Progenitor cell of endocrine pancreas (in vitro differentiated cells): ENCODE measurements at regions not wholly inside any gene's neighbourhood (a gene's known extent, or its start where the extent isn't known, plus 50 kb on each side); places are given as distances from the start of the nearest gene placed in this dataset.

Source experiments
- DNase-seq: peaks from one replicate; pipeline ENCODE4 v3.0.0; 2021; ENCODE audit warnings: low spot score; ENCODE audit not compliant: unreplicated experiment
- H3K27ac Mint-ChIP-seq: 2 replicates; pipeline ENCODE4 v1.8.0; 2021; ENCODE audit warnings: mild to moderate bottlenecking, moderate library complexity, mixed read lengths
- H3K27me3 Mint-ChIP-seq: 2 replicates; pipeline ENCODE4 v1.8.0; 2021; ENCODE audit warnings: mixed read lengths
- H3K36me3 Mint-ChIP-seq: 2 replicates; pipeline ENCODE4 v1.8.0; 2022; ENCODE audit warnings: mixed read lengths; ENCODE audit not compliant: insufficient read depth
- H3K4me1 Mint-ChIP-seq: 2 replicates; pipeline ENCODE4 v1.8.0; 2021; ENCODE audit warnings: low read depth, mixed read lengths
- H3K4me3 Mint-ChIP-seq: 2 replicates; pipeline ENCODE4 v1.8.0; 2021; ENCODE audit warnings: low read depth, mild to moderate bottlenecking, moderate library complexity, mixed read lengths
- H3K9me3 Mint-ChIP-seq: 2 replicates; pipeline ENCODE4 v1.8.0; 2021; ENCODE audit warnings: low read depth, mixed read lengths
- CTCF ChIP-seq: fragments of 200-600 bp; sonication (generic); IDR thresholded peaks from one replicate; pipeline ENCODE4 v1.5.0; 2021; ENCODE audit warnings: antibody characterized with exemption, mild to moderate bottlenecking; ENCODE audit not compliant: unreplicated experiment

DNA sequence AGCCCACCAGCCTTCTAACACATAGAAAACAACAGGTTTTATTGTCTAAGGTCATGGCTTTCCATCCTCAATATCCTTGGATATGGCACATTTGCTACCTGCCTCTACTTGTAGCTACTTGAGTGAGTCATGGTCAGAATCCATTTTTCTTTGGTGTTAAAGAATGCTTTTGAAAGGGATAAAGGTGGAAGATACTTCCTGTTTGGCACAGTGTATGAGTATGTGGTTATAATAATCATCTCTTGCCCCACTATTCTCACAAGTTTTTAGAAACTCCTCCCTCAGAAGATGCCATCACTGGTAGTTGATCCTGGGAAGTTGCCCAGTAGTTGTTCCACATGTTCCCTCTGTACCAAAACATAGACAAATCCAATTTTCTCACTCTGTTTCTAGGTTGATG lies 508.6 kb upstream of the IL12A start:
- Mint-ChIP-seq H3K4me1 (no peaks in the 10 kb centered on the region), H3K27me3 (no peaks in the 10 kb centered on the region), H3K4me3 (no peak overlapping the region), H3K27ac (no peak overlapping the region), H3K36me3 (no peaks in the 10 kb centered on the region), H3K9me3 (no peaks in the 10 kb centered on the region)
- no peak for TF ChIP-seq CTCF
- DNase-seq: no peak

DNA sequence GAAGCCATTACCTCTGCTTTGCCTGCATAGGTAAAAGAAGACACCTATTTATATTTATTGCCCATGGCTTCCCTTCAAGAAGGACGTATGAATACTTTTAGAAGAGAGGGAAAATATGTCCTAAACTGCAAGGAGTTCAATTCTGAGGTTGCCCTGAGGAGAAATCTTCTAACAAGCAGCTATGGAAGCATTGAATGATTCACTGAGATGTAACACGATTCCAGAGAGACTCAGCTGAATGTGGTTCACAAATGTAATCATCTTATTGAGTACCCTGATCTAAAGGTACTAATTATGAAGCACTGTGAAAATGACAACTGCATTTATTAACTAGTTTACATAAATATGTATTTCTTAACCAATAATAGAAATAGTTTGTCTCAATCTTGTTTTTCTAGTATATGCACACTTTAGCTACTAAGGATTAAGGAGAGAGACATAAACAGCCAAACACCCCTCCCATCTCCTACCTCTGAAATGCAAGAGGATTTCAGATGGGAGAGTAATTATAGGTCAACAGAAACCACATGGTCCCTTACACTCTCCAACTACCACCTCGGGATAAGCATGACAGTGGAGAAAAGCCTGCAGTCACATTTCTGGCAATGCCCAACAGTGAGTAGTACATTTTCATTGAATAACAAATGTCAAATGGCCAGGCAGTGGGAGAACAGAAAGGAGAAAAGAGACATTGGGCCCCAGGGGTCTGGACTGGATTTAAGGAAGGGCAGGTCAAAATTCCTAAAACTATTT lies 506.2 kb upstream of the IL12A start:
- Mint-ChIP-seq H3K9me3 (peaks cover 14% of the 10 kb centered on the region), H3K4me3 (no peak overlapping the region), H3K27me3 (no peaks in the 10 kb centered on the region), H3K36me3 (peaks cover 3% of the 10 kb centered on the region), H3K4me1 (no peaks in the 10 kb centered on the region), H3K27ac (no peak overlapping the region)
- TF ChIP-seq CTCF: no peak
- DNase-seq: no peak

GRCh38 chr3:159482994-159483367 lies 505.7 kb upstream of the IL12A start:
- H3K36me3 Mint-ChIP-seq: peaks cover 3% of the 10 kb centered on the region
- H3K4me3 Mint-ChIP-seq: no peak overlapping the region
- no peak for TF ChIP-seq CTCF
- H3K4me1 Mint-ChIP-seq: no peaks in the 10 kb centered on the region
- peaks cover 16% of the 10 kb centered on the region for H3K9me3 Mint-ChIP-seq
- DNase-seq: no peak
- H3K27ac Mint-ChIP-seq: no peak overlapping the region
- no peaks in the 10 kb centered on the region for H3K27me3 Mint-ChIP-seq

GRCh38 chr3:159486580-159486979 lies 502.1 kb upstream of the IL12A start:
- peaks cover 3% of the 10 kb centered on the region for H3K36me3 Mint-ChIP-seq
- DNase-seq: no peak
- H3K9me3 Mint-ChIP-seq: peaks cover 20% of the 10 kb centered on the region
- H3K4me1 Mint-ChIP-seq: no peaks in the 10 kb centered on the region
- TF ChIP-seq CTCF: no peak
- H3K27me3 Mint-ChIP-seq: no peaks in the 10 kb centered on the region
- H3K27ac Mint-ChIP-seq: no peak overlapping the region
- no peak overlapping the region for H3K4me3 Mint-ChIP-seq

DNA sequence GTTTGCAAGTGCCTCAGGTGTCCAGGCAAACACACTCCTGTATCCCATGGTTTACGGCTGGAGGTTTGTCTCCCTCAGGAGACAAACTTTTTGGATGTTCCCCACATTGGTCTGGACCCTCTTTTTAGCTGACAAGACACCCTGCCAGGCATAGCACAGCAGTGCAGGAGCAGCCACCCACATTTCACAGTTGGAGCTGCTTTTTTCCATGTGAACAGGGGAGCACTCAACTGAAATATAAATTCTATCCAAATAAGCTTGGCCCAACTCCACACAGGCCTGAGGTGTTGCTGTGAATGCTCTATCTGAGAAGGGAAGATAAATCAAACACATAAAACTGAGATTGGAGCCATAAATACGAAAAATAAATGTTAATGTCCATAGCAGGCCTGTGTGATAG lies 501.3 kb upstream of the IL12A start:
- Mint-ChIP-seq H3K9me3 (peaks cover 23% of the 10 kb centered on the region), H3K4me3 (no peak overlapping the region), H3K4me1 (no peaks in the 10 kb centered on the region), H3K27me3 (no peaks in the 10 kb centered on the region), H3K27ac (no peak overlapping the region), H3K36me3 (peaks cover 3% of the 10 kb centered on the region)
- no peak for DNase-seq
- TF ChIP-seq CTCF: no peak
